ENCODE measurements at regions not wholly inside any gene's neighbourhood (a gene's known extent, or its start where the extent isn't known, plus 50 kb on each side); places are given as distances from the start of the nearest gene placed in this dataset.

DNA sequence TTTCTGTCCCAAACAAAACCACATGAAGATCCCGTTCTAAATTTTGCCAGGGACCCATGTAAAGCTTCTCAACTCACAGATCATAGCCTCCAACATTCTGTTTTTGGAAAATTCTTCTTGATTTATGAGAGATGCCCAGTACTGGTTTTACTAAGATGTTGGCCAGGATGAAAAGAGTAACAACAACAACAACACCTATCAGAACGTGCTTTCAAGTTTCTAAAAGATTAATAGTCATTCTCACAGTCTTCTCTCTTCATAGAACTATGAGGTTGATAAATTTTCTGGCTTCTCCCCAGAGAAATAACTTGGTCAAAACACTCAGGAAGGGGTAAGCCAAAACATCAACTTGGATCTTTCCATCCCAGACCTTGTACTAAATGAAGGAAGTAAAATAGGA, 567.5 kb upstream of the IGFBP3 start:
- Mint-ChIP-seq H3K4me3 (ENCODE audit: unreplicated experiment) (no peak overlapping the region), H3K9me3 (ENCODE audit: unreplicated experiment) (peaks cover 6% of the 10 kb centered on the region), H3K27ac (ENCODE audit: low read depth, unreplicated experiment) (no peak overlapping the region), H3K27me3 (ENCODE audit: insufficient read depth, unreplicated experiment) (no peaks in the 10 kb centered on the region), H3K4me1 (ENCODE audit: insufficient read depth, unreplicated experiment) (peaks cover 32% of the 10 kb centered on the region), H3K36me3 (ENCODE audit: insufficient read depth, unreplicated experiment) (peaks cover 5% of the 10 kb centered on the region)
- BruUV-seq (replicated peaks) = no TSS peak
- TF ChIP-seq, protein P1, sequence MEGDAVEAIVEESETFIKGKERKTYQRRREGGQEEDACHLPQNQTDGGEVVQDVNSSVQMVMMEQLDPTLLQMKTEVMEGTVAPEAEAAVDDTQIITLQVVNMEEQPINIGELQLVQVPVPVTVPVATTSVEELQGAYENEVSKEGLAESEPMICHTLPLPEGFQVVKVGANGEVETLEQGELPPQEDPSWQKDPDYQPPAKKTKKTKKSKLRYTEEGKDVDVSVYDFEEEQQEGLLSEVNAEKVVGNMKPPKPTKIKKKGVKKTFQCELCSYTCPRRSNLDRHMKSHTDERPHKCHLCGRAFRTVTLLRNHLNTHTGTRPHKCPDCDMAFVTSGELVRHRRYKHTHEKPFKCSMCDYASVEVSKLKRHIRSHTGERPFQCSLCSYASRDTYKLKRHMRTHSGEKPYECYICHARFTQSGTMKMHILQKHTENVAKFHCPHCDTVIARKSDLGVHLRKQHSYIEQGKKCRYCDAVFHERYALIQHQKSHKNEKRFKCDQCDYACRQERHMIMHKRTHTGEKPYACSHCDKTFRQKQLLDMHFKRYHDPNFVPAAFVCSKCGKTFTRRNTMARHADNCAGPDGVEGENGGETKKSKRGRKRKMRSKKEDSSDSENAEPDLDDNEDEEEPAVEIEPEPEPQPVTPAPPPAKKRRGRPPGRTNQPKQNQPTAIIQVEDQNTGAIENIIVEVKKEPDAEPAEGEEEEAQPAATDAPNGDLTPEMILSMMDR (IDR thresholded peaks at IDR 0.05; ENCODE audit: unreplicated experiment) = no peak
- ChIA-PET POLR2A (interaction anchor here (0.7 kb wide), 1 partner anchor 61 kb away, joined by 3 read pairs; no protein-coding TSS in a partner anchor), CTCF (interaction anchor here (0.8 kb wide), 1 partner anchor 46 kb away, joined by 4 read pairs; no protein-coding TSS in a partner anchor)
- intact Hi-C loops (cut with micrococcal nuclease) = no loop called here
- no peak for DNase-seq (ENCODE audit: unreplicated experiment)

DNA sequence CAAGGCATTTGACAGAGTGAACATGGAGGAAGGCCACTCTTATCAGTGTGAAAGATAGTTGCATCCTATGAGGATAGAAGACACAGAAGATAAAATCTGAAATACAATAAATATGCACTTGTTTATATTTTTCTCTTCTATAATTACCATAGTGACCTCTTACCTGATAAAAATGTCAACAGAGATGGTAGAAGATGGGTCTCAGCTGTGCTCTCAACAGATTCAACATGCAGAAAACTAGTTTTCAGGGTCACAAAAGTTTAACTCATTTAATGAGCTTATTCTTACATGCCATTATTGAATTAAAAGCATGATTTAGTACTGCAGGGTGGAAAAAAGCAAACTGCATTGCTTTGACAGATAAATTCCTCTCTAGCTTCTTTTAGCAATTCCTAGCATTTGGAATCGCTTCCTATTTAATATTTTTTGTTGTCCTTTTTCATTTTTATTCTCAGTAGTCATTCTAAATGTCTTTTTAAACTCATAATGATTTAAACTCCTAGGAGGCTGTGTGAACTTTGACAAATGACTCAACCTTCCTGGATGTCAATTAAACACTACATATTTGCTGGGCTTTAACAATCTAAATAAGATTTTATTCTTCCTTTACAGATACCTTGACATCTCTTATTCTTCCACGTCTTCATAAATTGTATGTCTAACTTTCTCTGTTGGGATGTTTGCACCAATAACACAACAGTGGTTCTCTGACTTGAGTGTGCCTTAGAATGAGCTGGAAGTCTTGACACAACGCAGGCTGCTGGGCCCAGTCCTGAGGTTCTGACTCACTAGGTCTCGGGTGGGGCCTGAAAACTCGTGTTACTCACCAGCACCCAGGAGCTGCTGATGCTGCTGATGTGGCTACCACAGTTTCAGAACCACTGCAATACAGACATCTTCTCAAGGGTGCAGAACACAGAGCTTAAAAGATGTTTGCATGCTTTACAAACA, 565.5 kb upstream of the IGFBP3 start:
- Mint-ChIP-seq H3K36me3 (ENCODE audit: insufficient read depth, unreplicated experiment) (no peaks in the 10 kb centered on the region), H3K9me3 (ENCODE audit: unreplicated experiment) (peaks cover 8% of the 10 kb centered on the region), H3K27me3 (ENCODE audit: insufficient read depth, unreplicated experiment) (no peaks in the 10 kb centered on the region), H3K4me1 (ENCODE audit: insufficient read depth, unreplicated experiment) (peaks cover 25% of the 10 kb centered on the region), H3K27ac (ENCODE audit: low read depth, unreplicated experiment) (peak overlapping the region; percentile 82), H3K4me3 (ENCODE audit: unreplicated experiment) (no peak overlapping the region)
- TF ChIP-seq, protein P1 (IDR thresholded peaks at IDR 0.05; ENCODE audit: unreplicated experiment) = no peak
- intact Hi-C loops (cut with micrococcal nuclease) = no loop called here
- POLR2A ChIA-PET = interaction anchor here (0.9 to 1.2 kb wide), 5 partner anchors 9 to 79 kb away, joined by 3 read pairs; no protein-coding TSS in a partner anchor
- BruUV-seq (replicated peaks) = no TSS peak
- peak; percentile 52 for DNase-seq (ENCODE audit: unreplicated experiment)
- CTCF ChIA-PET = interaction anchor here (0.9 to 1.1 kb wide), 2 partner anchors 75 to 266 kb away, joined by 3 read pairs; no protein-coding TSS in a partner anchor

DNA sequence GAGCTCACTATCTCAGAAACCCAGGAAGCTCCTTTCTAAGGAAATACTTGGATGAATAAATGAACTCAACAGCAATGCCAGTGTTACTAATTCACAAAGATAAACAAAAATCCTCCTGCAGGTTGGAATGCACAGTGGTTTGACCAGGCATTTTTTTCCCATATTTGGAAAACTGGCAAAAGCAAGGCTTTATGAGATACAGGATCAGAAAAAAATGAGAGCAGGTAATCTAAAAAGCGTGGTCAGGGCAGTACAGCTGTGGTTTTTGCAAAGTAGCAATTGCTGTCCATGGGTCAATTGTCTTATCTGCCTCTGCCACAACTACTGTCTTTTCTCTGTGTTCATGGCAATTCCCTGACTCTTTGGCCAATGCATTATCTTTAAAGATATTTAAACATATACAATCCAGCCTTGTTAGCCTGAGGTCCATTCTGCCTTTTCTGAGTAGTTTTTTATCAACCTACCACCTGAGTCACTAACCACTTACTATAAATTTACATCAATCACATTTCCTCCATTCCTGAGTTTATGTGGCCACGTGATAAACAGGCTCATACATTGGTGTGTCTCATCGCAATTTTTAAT, 564.5 kb upstream of the IGFBP3 start:
- TF ChIP-seq, protein P1 (IDR thresholded peaks at IDR 0.05; ENCODE audit: unreplicated experiment) = no peak
- peaks cover 25% of the 10 kb centered on the region for H3K4me1 Mint-ChIP-seq (ENCODE audit: insufficient read depth, unreplicated experiment)
- POLR2A ChIA-PET = no interaction called here
- H3K36me3 Mint-ChIP-seq (ENCODE audit: insufficient read depth, unreplicated experiment) = no peaks in the 10 kb centered on the region
- intact Hi-C loops (cut with micrococcal nuclease) = no loop called here
- CTCF ChIA-PET = interaction anchor here (0.9 to 1.1 kb wide), 2 partner anchors 74 to 266 kb away, joined by 3 read pairs; no protein-coding TSS in a partner anchor
- H3K27ac Mint-ChIP-seq (ENCODE audit: low read depth, unreplicated experiment) = peak overlapping the region; percentile 82
- peak; percentile 16 for DNase-seq (ENCODE audit: unreplicated experiment)
- H3K27me3 Mint-ChIP-seq (ENCODE audit: insufficient read depth, unreplicated experiment) = no peaks in the 10 kb centered on the region
- BruUV-seq (replicated peaks) = no TSS peak
- no peak overlapping the region for H3K4me3 Mint-ChIP-seq (ENCODE audit: unreplicated experiment)
- peaks cover 8% of the 10 kb centered on the region for H3K9me3 Mint-ChIP-seq (ENCODE audit: unreplicated experiment)

DNA sequence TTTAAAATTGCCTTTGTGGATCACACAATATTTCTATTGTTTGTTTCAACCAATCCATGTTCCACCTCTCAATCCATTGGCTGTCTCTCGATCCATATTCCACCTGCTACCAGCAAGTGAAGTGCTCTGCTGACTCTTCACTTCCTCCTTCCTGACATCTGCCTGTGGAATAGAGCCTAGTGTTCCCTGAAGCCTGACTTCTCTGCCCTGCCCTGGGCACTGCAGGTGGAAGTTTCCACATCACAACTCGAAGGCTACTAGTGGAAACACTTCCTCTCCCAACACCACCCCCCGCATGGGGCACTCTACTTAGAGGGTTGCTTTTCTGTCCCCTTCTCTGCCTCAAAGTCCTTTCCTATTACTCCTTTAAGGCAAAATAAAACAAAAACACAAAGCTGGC, 563.8 kb upstream of the IGFBP3 start:
- Mint-ChIP-seq H3K27me3 (ENCODE audit: insufficient read depth, unreplicated experiment) (no peaks in the 10 kb centered on the region), H3K27ac (ENCODE audit: low read depth, unreplicated experiment) (peak overlapping the region; percentile 82), H3K4me1 (ENCODE audit: insufficient read depth, unreplicated experiment) (peaks cover 25% of the 10 kb centered on the region), H3K36me3 (ENCODE audit: insufficient read depth, unreplicated experiment) (no peaks in the 10 kb centered on the region), H3K4me3 (ENCODE audit: unreplicated experiment) (no peak overlapping the region), H3K9me3 (ENCODE audit: unreplicated experiment) (peaks cover 8% of the 10 kb centered on the region)
- CTCF ChIA-PET = interaction anchor here (0.6 to 1.1 kb wide), 2 partner anchors 206 to 267 kb away, joined by 3 to 4 read pairs; no protein-coding TSS in a partner anchor
- intact Hi-C loops (cut with micrococcal nuclease) = no loop called here
- DNase-seq (ENCODE audit: unreplicated experiment) = no peak
- TF ChIP-seq, protein P1 (IDR thresholded peaks at IDR 0.05; ENCODE audit: unreplicated experiment) = no peak
- no TSS peak for BruUV-seq (replicated peaks)
- POLR2A ChIA-PET = no interaction called here
